H1 (cell line): ENCODE measurements at regions not wholly inside any gene's neighbourhood (a gene's known extent, or its start where the extent isn't known, plus 50 kb on each side); places are given as distances from the start of the nearest gene placed in this dataset.

Experiments used
- CTCF ChIA-PET: fragments of 300-600 bp; sonication (Branson Sonifier 250); formaldehyde crosslinking; loops from one replicate; lab custom pipeline; 2021; ENCODE audit not compliant: partially characterized antibody; lab: Charles Lee
- POLR2A ChIA-PET: fragments of 300-600 bp; sonication (Branson Sonifier 250); formaldehyde crosslinking; loops from one replicate; lab custom pipeline; 2021; ENCODE audit warnings: inconsistent platforms; ENCODE audit not compliant: partially characterized antibody; lab: Charles Lee
- DNase-seq, 2 experiments: peaks; one replicate each; pipeline versions ENCODE4 v3.0.0 to v3.0.0-alpha.2; 2010 to 2022; ENCODE audit warnings: low spot score in 2 of 2, low read depth in 1 of 2, mixed read lengths in 1 of 2
- FAIRE-seq: peaks from 2 replicates; lab custom pipeline; 2011; peaks lifted over from hg19 to GRCh38; lab: Jason Lieb, UNC
- H2AFZ ChIP-seq: 2 replicates; pipeline ENCODE4 v1.8.1; 2012; ENCODE audit warnings: low read length, inconsistent platforms
- H2AK5ac ChIP-seq: 2 replicates; pipeline ENCODE4 v1.6.1; 2013; ENCODE audit warnings: low read depth, low read length
- H2BK120ac ChIP-seq: replicated peaks from 2 replicates; pipeline ENCODE3; 2013; ENCODE audit warnings: low read depth, low read length, inconsistent platforms
- H2BK12ac ChIP-seq: 2 replicates; pipeline ENCODE4 v1.6.1; 2013; ENCODE audit warnings: low read depth, low read length
- H2BK15ac ChIP-seq: 2 replicates; pipeline ENCODE4 v1.6.1; 2013; ENCODE audit warnings: low read length
- H2BK20ac ChIP-seq: 2 replicates; pipeline ENCODE4 v1.6.1; 2013; ENCODE audit warnings: low read length
- H2BK5ac ChIP-seq: 2 replicates; pipeline ENCODE4 v1.6.1; 2013; ENCODE audit warnings: low read depth, low read length
- H3K14ac ChIP-seq: 2 replicates; pipeline ENCODE4 v1.6.1; 2013; ENCODE audit warnings: inconsistent platforms; ENCODE audit not compliant: insufficient read length
- H3K18ac ChIP-seq: 2 replicates; pipeline ENCODE4 v1.6.1; 2013; ENCODE audit warnings: low read length; ENCODE audit errors: extremely low read depth
- H3K23ac ChIP-seq: 2 replicates; pipeline ENCODE4 v1.6.1; 2013; ENCODE audit warnings: inconsistent platforms; ENCODE audit not compliant: insufficient read length
- H3K23me2 ChIP-seq: 2 replicates; pipeline ENCODE4 v1.6.1; 2013; ENCODE audit warnings: low read depth, low read length
- H3K27ac ChIP-seq: 2 replicates; pipeline ENCODE4 v1.6.1; 2011; ENCODE audit warnings: low read depth, low read length, inconsistent platforms
- H3K27me3 ChIP-seq, 4 experiments: replicated peaks in 1 of 4; 1 replicate in 1 of 4; 2 replicates in 3 of 4; pipeline versions ENCODE4 v1.6.1 to v1.8.1; 2011 to 2013; ENCODE audit warnings: low read length in 3 of 4, mild to moderate bottlenecking in 3 of 4, inconsistent platforms in 2 of 4, mixed read lengths in 2 of 4, moderate library complexity in 1 of 4; ENCODE audit not compliant: control insufficient read depth in 3 of 4, insufficient read depth in 3 of 4; ENCODE audit errors: extremely low read depth in 1 of 4
- H3K36me3 ChIP-seq, 4 experiments: 2 replicates each; pipeline versions ENCODE4 v1.6.1 to v1.8.1; 2011 to 2013; ENCODE audit warnings: mild to moderate bottlenecking in 4 of 4, low read length in 3 of 4, moderate library complexity in 2 of 4, control low read depth in 1 of 4, inconsistent platforms in 1 of 4; ENCODE audit not compliant: insufficient read depth in 4 of 4, control insufficient read depth in 2 of 4
- H3K4ac ChIP-seq: replicated peaks from 2 replicates; pipeline ENCODE3; 2013; ENCODE audit warnings: low read length, low read depth, mixed read lengths, inconsistent platforms; ENCODE audit not compliant: insufficient read length
- H3K4me1 ChIP-seq, 4 experiments: replicated peaks in 1 of 4; 1 replicate in 1 of 4; 2 replicates in 3 of 4; pipeline versions ENCODE4 v1.6.1 to v1.8.1; 2011 to 2013; ENCODE audit warnings: low read length in 3 of 4, inconsistent platforms in 2 of 4, mixed read lengths in 1 of 4; ENCODE audit not compliant: insufficient read depth in 4 of 4, control insufficient read depth in 3 of 4
- H3K4me2 ChIP-seq, 2 experiments: 2 replicates each; pipeline versions ENCODE4 v1.6.1 to v1.8.1; 2011 to 2013; ENCODE audit warnings: low read depth in 2 of 2, low read length in 2 of 2, control low read depth in 1 of 2, inconsistent platforms in 1 of 2, mild to moderate bottlenecking in 1 of 2; ENCODE audit not compliant: insufficient read depth in 1 of 2
- H3K4me3 ChIP-seq, 4 experiments: fragments of 200-600, 300-600 bp in 1 of 4; sonication (generic), shearing (Covaris generic), sonication (Bioruptor Twin) in 1 of 4; 2 replicates each; pipeline versions ENCODE4 v1.5.1 to v1.8.1; 2011 to 2016; ENCODE audit warnings: low read length in 4 of 4, low read depth in 3 of 4, control low read depth in 2 of 4, inconsistent platforms in 2 of 4, mild to moderate bottlenecking in 2 of 4, mixed read lengths in 1 of 4, moderate library complexity in 1 of 4; ENCODE audit not compliant: insufficient read depth in 2 of 4; ENCODE audit errors: extremely low read depth in 1 of 4
- H3K56ac ChIP-seq: replicated peaks from 2 replicates; pipeline ENCODE3; 2013; ENCODE audit warnings: low read depth, mild to moderate bottlenecking, mixed read lengths, low read length, inconsistent platforms; ENCODE audit not compliant: insufficient read length
- H3K79me1 ChIP-seq: 2 replicates; pipeline ENCODE4 v1.6.1; 2013; ENCODE audit warnings: low read depth, low read length, control low read depth
- H3K79me2 ChIP-seq, 2 experiments: 2 replicates each; pipeline versions ENCODE4 v1.6.1 to v1.8.1; 2012 to 2013; ENCODE audit warnings: low read length in 2 of 2, mild to moderate bottlenecking in 2 of 2, inconsistent platforms in 1 of 2; ENCODE audit not compliant: insufficient read depth in 2 of 2, control insufficient read depth in 1 of 2
- H3K9ac ChIP-seq, 4 experiments: replicated peaks in 1 of 4; 1 replicate in 1 of 4; 2 replicates in 3 of 4; pipeline versions ENCODE4 v1.6.1 to v1.8.1; 2011 to 2013; ENCODE audit warnings: low read depth in 3 of 4, low read length in 3 of 4, control low read depth in 2 of 4, mild to moderate bottlenecking in 2 of 4, moderate library complexity in 2 of 4, inconsistent platforms in 1 of 4; ENCODE audit errors: extremely low read depth in 1 of 4
- H3K9me3 ChIP-seq, 2 experiments: 2 replicates each; pipeline versions ENCODE4 v1.6.1 to v1.8.1; 2012 to 2013; ENCODE audit warnings: mild to moderate bottlenecking in 2 of 2, moderate library complexity in 2 of 2, control low read depth in 1 of 2, inconsistent platforms in 1 of 2, low read depth in 1 of 2, low read length in 1 of 2, mixed read lengths in 1 of 2; ENCODE audit not compliant: insufficient read depth in 2 of 2
- H4K20me1 ChIP-seq, 2 experiments: replicated peaks in 1 of 2; 2 replicates each; pipeline versions ENCODE3 to v1.8.1; 2011 to 2013; ENCODE audit warnings: inconsistent platforms in 2 of 2, low read length in 2 of 2, mild to moderate bottlenecking in 1 of 2; ENCODE audit not compliant: insufficient read depth in 2 of 2, control insufficient read depth in 1 of 2
- H4K5ac ChIP-seq: 2 replicates; pipeline ENCODE4 v1.6.1; 2013; ENCODE audit warnings: low read length, low read depth, mixed read lengths, inconsistent platforms; ENCODE audit not compliant: insufficient read length
- H4K8ac ChIP-seq: 2 replicates; pipeline ENCODE4 v1.8.0; 2013; ENCODE audit warnings: mild to moderate bottlenecking, moderate library complexity, low read length, inconsistent platforms; ENCODE audit not compliant: insufficient read depth; ENCODE audit errors: extremely low read depth
- H4K91ac ChIP-seq: replicated peaks from 2 replicates; pipeline ENCODE3; 2013; ENCODE audit warnings: low read length, mixed read lengths, inconsistent platforms; ENCODE audit not compliant: insufficient read length
- ATF2 ChIP-seq: IDR thresholded peaks from 2 replicates; pipeline ENCODE4 v1.6.1; 2012; ENCODE audit warnings: low read length, inconsistent platforms
- EGR1 ChIP-seq: IDR thresholded peaks from 2 replicates; pipeline ENCODE4 v1.6.1; 2011; ENCODE audit warnings: low read depth, low read length, borderline replicate concordance
- GABPA ChIP-seq: IDR thresholded peaks from 2 replicates; pipeline ENCODE4 v1.6.1; 2011; ENCODE audit warnings: mild to moderate bottlenecking, low read length, moderate library complexity, borderline replicate concordance; ENCODE audit not compliant: insufficient read depth
- GTF2F1 ChIP-seq: IDR thresholded peaks from 2 replicates; pipeline ENCODE4 v1.6.1; 2012; ENCODE audit warnings: low read depth, low read length, improper control_type of control experiment, borderline replicate concordance
- MAFK ChIP-seq: IDR thresholded peaks from 2 replicates; pipeline ENCODE4 v1.6.1; 2012; ENCODE audit warnings: low read depth, mild to moderate bottlenecking, improper control_type of control experiment, low read length
- POLR2A ChIP-seq, 2 experiments: IDR thresholded peaks; 1 replicate in 1 of 2; 2 replicates in 1 of 2; pipeline ENCODE4 v1.6.1; 2011; ENCODE audit warnings: low read depth in 2 of 2, low read length in 2 of 2, mild to moderate bottlenecking in 2 of 2; ENCODE audit errors: control extremely low read depth in 1 of 2
- POU5F1 ChIP-seq: IDR thresholded peaks from 2 replicates; pipeline ENCODE4 v1.6.1; 2011; ENCODE audit warnings: low read depth, mild to moderate bottlenecking, low read length, moderate library complexity
- RBBP5 ChIP-seq: IDR thresholded peaks from 2 replicates; pipeline ENCODE4 v1.7.1; 2012; ENCODE audit warnings: low read depth, mild to moderate bottlenecking, inconsistent platforms, low read length, moderate library complexity, borderline replicate concordance
- RNF2 ChIP-seq: fragments of 200-900, 300-1000 bp; sonication (generic); IDR thresholded peaks from 2 replicates; pipeline ENCODE4 v1.7.1; 2016; ENCODE audit warnings: borderline replicate concordance, low read depth, mild to moderate bottlenecking, antibody characterized with exemption, low read length; ENCODE audit not compliant: poor library complexity, severe bottlenecking; ENCODE audit errors: missing control alignments
- SP1 ChIP-seq: IDR thresholded peaks from 2 replicates; pipeline ENCODE4 v1.6.1; 2011; ENCODE audit warnings: low read depth, low read length
- SRF ChIP-seq: IDR thresholded peaks from 2 replicates; pipeline ENCODE4 v1.6.1; 2011; ENCODE audit warnings: mild to moderate bottlenecking, low read depth, low read length, moderate library complexity
- TAF7 ChIP-seq: optimal IDR thresholded peaks from 2 replicates; pipeline ENCODE3; 2011; ENCODE audit warnings: low read depth, mild to moderate bottlenecking, inconsistent platforms, low read length, moderate library complexity, borderline replicate concordance
- TEAD4 ChIP-seq: IDR thresholded peaks from 2 replicates; pipeline ENCODE4 v1.6.1; 2012; ENCODE audit warnings: low read depth, low read length, inconsistent platforms, mixed read lengths
- WGBS, 2 experiments: shearing (Covaris generic) in 1 of 2; methylation state at CpG; one replicate each; pipeline versions ENCODE4 v1.1.6 to v1.1.7; 2013 to 2015; ENCODE audit warnings: low lambda C conversion rate in 2 of 2, mixed read lengths in 2 of 2, inconsistent platforms in 1 of 2, low coverage in 1 of 2, missing lambda C conversion rate in 1 of 2; ENCODE audit not compliant: insufficient replicate concordance in 2 of 2, insufficient coverage in 1 of 2, insufficient read length in 1 of 2; ENCODE audit errors: extremely low coverage in 1 of 2, missing lambda C conversion rate in 1 of 2; 5-methylcytosine and 5-hydroxymethylcytosine counted together

GRCh38 chr2:138228101-138228500 lies 263.8 kb downstream of the HNMT start:
- Histone ChIP-seq H2AK5ac (no peak overlapping the region), H3K56ac (no peak overlapping the region), H3K27ac (no peak overlapping the region), H3K79me1 (no peaks in the 10 kb centered on the region), H4K8ac (no peak overlapping the region), H2AFZ (no peak overlapping the region), H2BK120ac (no peak overlapping the region), H3K9me3 (no peaks in the 10 kb centered on the region), H4K20me1 (no peaks in the 10 kb centered on the region), H3K9ac (no peak overlapping the region), H3K4ac (no peak overlapping the region), H3K4me2 (no peak overlapping the region), H3K4me3 (no peak overlapping the region), H2BK15ac (no peak overlapping the region), H4K5ac (no peak overlapping the region), H3K27me3 (no peaks in the 10 kb centered on the region), H3K14ac (no peak overlapping the region), H2BK20ac (no peak overlapping the region), H3K23ac (no peak overlapping the region), H2BK5ac (no peak overlapping the region), H3K36me3 (no peaks in the 10 kb centered on the region), H3K79me2 (no peaks in the 10 kb centered on the region), H3K4me1 (no peaks in the 10 kb centered on the region; a peak in 1 of 7 replicates), H2BK12ac (no peak overlapping the region), H4K91ac (no peak overlapping the region), H3K18ac (no peak overlapping the region), H3K23me2 (no peaks in the 10 kb centered on the region)
- no peak for DNase-seq
- ChIA-PET POLR2A (no interaction called here), CTCF (interaction anchor here (1.0 kb wide), 1 partner anchor 24 kb away, joined by 3 read pairs; no protein-coding TSS in a partner anchor)
- WGBS, 2 experiments, result 93% methylated on average over 2 of the region's 2 CpGs; no CpG with 5 or more reads in 1 of the 2 experiments
- FAIRE-seq, result no peak
- TF ChIP-seq MAFK (no peak), EGR1 (no peak), POU5F1 (no peak), GTF2F1 (no peak), TAF7 (no peak), RNF2 (no peak), ATF2 (no peak), GABPA (no peak), RBBP5 (no peak), SRF (no peak), POLR2A (IDR thresholded peaks at IDR 0.05; ENCODE audit: control extremely low read depth in 1 of 2, low read depth in 2 of 2, low read length in 2 of 2) (no peak), SP1 (no peak), TEAD4 (no peak)
